ENCODE measurements at regions not wholly inside any gene's neighbourhood (a gene's known extent, or its start where the extent isn't known, plus 50 kb on each side); places are given as distances from the start of the nearest gene placed in this dataset.
"Not testable (repeated sequence)": the region's sequence is repeated elsewhere in the genome, so short reads cannot be mapped to it uniquely, and the experiment has no call there.

DNA sequence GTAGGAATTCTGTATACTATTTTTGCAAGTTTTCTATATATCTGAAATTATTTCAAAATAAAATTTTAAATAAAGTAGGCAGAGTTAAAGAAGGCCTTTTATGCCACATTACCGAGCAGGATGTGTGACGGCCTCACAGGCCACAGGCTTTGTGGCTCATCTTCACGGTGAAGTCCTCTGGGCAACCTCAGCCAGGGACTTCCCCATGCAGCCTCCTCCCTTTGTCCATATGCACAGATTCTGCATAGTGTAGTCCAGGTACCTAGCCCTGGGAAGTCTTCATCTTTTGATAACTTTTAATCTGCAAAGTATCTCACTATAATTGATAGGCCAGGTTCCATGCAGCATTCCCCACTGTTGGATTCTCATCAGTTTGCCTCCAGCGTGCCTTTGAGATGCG lies 62.8 kb downstream of the ARHGAP11B start:
- WGBS, 10 experiments: 20 to 100% (median 83%) methylated on average over 1 to 3 of the region's 5 CpGs; no CpG with 5 or more reads in 5 of the 10 experiments
- H3K4me1 ChIP-seq (replicated peaks in 1 of 2); in situ Hi-C loops (cut with MboI; ENCODE audit: low pct_unique_long_range_greater_than_20kb in 2 of 9, low sequenced_read_pairs in 9 of 9, unreplicated experiment in 9 of 9): not testable (repeated sequence)

DNA sequence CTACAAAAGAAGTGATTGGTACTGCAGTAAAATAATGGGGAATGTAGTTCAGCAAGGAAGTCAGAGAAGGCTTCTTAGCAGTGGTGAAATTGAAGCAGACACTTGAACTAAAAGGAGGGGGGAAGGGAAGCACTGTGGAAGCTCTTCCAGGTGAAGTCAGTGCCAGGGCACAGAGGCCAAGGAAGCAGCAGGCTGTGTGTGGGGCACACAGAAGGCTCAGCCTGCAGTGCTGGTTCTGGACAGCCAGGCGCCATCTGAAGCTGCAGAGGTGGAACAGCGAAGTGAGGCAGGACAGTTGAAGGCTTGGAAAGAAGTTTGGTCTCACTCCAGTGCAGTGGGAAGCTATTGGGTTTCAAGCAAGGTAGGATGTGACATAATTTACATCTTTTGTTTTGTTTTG lies 64.2 kb downstream of the ARHGAP11B start:
- H3K4me1 ChIP-seq (replicated peaks in 1 of 2); H3K4me3 ChIP-seq; H3K27ac ChIP-seq; in situ Hi-C loops (cut with MboI; ENCODE audit: low pct_unique_long_range_greater_than_20kb in 2 of 9, low sequenced_read_pairs in 9 of 9, unreplicated experiment in 9 of 9): not testable (repeated sequence)
- ATAC-seq (replicated peaks in 6 of 8): peak in 1 of 8 experiments; percentile 15
- no CpG with 5 or more reads among the region's 2 CpGs for WGBS, 10 experiments

More for the DNA sequence above, 62.8 kb downstream of the ARHGAP11B start:
- ATAC-seq (replicated peaks in 6 of 8); H3K4me3 ChIP-seq; H3K27ac ChIP-seq: not testable (repeated sequence)

DNA sequence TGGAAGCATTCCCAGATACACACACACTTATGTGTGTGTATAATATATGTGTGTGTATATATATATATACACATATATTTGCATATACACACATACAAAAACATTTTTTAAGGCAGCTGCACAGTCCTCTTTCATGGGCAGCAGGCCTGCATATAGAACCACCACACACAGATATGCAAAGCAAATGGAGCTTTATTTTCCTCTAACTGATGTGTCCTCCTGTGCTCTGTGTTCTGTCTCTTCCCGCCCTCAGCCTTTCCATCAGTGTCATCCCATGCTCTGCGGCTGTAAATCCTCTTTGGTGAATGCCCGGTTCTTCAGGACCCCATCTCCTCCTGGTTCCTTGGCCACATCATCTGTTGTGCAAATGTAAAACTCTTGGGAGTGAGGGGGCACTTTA lies 69.9 kb downstream of the ARHGAP11B start:
- H3K4me1 ChIP-seq (replicated peaks in 1 of 2); H3K27ac ChIP-seq; H3K4me3 ChIP-seq; in situ Hi-C loops (cut with MboI; ENCODE audit: low pct_unique_long_range_greater_than_20kb in 2 of 9, low sequenced_read_pairs in 9 of 9, unreplicated experiment in 9 of 9): not testable (repeated sequence)
- no CpG with 5 or more reads among the region's 3 CpGs for WGBS, 10 experiments
- ATAC-seq (replicated peaks in 6 of 8): peak in 6 of 8 experiments; percentile 15 to 73 (median 50)

DNA sequence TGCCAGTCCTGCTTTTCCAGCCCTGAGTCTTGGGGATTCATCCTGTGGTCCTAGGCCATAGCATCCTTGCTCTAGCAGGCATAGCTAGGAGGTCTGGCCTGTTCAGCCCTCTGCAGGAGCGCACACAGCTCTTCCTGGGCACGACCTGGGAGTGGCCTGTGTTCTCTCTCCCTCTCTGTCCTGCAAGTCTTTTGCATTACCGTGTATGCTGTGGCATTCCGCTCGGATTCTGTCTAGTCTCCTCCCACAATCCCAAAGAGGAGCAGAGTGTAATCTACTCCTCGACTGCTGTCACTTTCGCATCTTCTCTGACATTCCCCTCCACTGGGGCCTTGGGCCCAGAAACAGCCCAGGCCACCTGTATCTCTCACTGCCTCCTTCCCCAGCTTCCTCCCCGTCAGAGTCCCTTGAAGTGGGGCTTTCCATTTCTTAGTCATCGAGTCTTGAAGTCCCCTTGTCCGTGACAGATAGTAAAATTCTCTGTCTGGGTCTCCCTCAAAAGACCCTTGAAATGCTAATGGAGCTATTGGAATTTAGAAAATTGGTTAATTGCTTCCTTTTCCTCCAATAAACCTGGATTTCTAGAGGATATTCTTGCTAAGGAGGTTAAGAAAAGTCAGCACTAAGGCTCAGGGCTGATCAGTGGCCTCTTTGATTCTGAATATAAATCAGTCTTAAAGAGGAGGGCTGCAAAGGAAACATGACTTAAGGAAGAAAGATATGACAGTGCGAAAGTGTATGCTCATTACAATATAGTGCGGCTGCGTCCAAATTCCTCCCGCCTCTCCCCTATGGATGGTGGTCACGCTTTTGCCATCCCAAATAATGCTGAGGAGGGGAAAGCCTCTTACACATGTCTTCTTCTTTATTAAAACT lies 70.7 kb downstream of the ARHGAP11B start:
- in situ Hi-C loops (cut with MboI; ENCODE audit: low pct_unique_long_range_greater_than_20kb in 2 of 9, low sequenced_read_pairs in 9 of 9, unreplicated experiment in 9 of 9); H3K4me1 ChIP-seq (replicated peaks in 1 of 2); H3K27ac ChIP-seq; H3K4me3 ChIP-seq: not testable (repeated sequence)
- WGBS, 10 experiments: no CpG with 5 or more reads among the region's 15 CpGs
- ATAC-seq (replicated peaks in 6 of 8): peak in 6 of 8 experiments; percentile 27 to 89 (median 83)

DNA sequence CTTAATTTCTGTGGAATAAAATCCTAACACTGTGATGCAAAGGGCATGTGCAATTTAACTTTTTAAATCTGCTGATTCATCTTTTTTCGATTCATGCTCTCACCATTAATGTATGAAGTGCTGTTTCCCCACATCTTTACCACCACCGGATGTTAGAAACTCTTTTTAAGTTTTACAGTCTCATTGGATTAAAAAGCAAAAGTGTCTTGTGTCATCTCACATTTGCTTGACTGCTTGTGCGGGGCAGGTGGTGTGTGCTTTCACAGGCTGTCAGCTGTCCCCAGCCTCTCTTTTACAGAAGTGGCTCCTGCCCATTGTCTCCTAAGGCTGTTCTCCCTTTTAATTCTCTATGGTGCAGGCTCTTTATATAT lies 71.4 kb downstream of the ARHGAP11B start:
- H3K4me3 ChIP-seq; ATAC-seq (replicated peaks in 6 of 8); H3K27ac ChIP-seq; H3K4me1 ChIP-seq (replicated peaks in 1 of 2); in situ Hi-C loops (cut with MboI; ENCODE audit: low pct_unique_long_range_greater_than_20kb in 2 of 9, low sequenced_read_pairs in 9 of 9, unreplicated experiment in 9 of 9): not testable (repeated sequence)
- WGBS, 10 experiments: no CpG with 5 or more reads among the region's 3 CpGs

DNA sequence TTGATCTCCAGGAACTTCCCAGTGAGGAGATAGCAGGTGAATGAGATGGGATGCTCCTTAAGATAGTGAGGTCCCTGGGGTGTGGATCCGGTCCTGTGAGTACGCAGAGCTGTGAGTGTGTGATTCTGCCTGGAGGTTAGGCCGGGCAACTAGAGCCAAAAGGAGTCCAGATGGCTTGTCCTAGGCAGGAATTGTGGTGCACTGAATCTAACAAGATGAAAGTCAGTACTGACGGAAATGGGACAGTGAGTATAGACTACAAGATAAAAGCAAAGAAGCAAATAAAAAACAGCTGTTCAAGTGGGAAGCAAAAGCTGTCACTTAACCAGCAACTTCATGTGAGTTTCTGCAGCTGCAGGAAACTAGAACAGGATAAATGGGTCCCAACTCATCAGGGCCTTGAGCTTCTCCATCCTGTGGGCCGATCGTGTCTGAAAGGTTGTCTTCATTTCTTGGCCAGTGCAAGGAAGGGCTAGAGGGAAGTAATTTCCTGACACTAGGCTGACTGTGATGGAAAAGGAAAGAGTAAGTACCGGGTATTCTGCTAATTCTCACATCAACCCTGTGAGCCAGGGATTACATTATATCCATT lies 74.2 kb downstream of the ARHGAP11B start:
- H3K27ac ChIP-seq; ATAC-seq (replicated peaks in 6 of 8); in situ Hi-C loops (cut with MboI; ENCODE audit: low pct_unique_long_range_greater_than_20kb in 2 of 9, low sequenced_read_pairs in 9 of 9, unreplicated experiment in 9 of 9); H3K4me1 ChIP-seq (replicated peaks in 1 of 2); H3K4me3 ChIP-seq: not testable (repeated sequence)
- no CpG with 5 or more reads among the region's 7 CpGs for WGBS, 10 experiments

DNA sequence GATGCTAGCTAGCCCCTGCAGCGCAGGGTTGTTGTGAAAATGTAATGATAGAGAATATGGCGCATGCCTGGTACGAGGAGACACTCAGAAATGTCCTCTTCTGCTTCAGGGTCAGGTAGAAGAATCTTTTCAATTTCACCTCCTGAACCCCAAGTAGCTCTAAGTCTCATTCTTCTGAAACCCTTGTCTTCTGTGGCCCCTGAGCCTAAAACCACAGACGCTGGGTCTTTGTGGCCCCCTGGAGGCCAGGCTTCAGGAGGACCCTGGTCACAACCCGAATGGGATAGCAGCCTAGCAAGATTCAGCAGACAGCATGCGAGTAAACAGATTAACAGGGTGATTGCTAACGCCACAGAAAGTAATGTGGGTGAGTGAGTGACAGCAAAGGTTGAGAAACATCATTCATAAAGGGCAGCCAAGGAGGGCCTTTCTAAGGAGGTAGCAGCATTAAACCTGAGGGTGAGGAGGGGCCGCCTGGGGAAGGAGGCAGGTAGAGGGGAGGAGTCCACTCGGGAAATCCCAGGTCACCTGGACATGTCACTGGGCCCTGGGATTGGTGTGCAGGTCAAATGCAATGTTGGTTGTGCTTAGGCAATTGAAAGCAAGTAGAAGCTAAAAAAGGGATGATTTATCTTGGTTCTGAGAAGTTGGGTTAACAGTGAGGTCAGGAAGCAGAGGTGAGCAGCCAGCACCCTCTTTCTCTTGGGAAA lies 82.2 kb downstream of the ARHGAP11B start:
- ATAC-seq (replicated peaks in 6 of 8); in situ Hi-C loops (cut with MboI; ENCODE audit: low pct_unique_long_range_greater_than_20kb in 2 of 9, low sequenced_read_pairs in 9 of 9, unreplicated experiment in 9 of 9); H3K4me1 ChIP-seq (replicated peaks in 1 of 2); H3K4me3 ChIP-seq; H3K27ac ChIP-seq: not testable (repeated sequence)
- 100% methylated on average over 1 of the region's 9 CpGs; no CpG with 5 or more reads in 9 of the 10 experiments for WGBS, 10 experiments

DNA sequence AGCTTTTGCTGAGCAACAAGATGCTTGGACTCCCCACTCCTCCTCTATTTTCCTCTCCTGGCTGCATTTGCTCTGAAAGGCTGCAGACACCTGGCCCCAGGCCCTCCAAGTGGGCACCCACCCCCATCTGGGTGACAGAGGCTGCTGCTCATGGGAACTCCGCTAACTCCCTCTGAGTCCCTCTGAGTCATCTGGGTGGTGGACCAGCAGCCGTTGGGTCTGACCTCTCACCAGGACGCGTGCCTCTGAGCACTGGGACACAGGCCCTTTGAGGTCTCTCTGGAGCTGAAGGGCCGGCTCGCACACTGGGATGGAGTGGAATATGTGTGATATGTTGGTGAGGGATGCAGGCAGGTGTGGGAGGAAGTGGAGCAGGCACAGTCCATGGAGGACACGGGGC lies 82.9 kb downstream of the ARHGAP11B start:
- ATAC-seq (replicated peaks in 6 of 8): peak in 2 of 8 experiments; percentile 36 to 80
- H3K4me1 ChIP-seq (replicated peaks in 1 of 2); in situ Hi-C loops (cut with MboI; ENCODE audit: low pct_unique_long_range_greater_than_20kb in 2 of 9, low sequenced_read_pairs in 9 of 9, unreplicated experiment in 9 of 9); H3K27ac ChIP-seq; H3K4me3 ChIP-seq: not testable (repeated sequence)
- WGBS, 10 experiments: no CpG with 5 or more reads among the region's 7 CpGs

DNA sequence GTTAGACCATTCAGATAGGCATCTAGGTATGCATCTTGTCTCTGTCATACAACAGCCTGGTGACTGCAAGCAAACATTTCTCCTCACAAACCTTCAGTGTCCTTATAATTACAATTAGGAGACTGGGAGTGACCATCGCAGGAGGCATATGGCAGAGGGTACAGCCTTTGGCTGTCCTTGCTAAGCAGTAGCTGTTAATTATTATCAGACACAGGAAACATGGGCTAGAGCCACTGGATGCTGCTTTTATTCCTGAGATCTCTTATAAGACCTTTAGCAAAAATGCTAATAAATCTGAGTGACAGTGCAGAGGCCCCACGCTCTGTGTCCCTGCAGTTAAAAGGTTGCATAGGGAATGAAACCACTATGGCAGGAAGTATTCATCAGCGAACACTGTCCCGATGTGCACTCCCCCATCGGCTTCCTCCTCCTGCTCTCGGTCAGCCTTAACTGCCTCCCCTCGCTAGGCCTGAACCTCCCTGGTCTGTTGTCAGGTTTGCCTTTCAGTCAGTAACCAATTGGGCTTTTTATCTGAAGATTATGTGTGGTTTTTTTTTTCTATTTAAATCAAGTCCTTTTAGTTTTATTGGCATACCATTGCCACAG lies 92.2 kb downstream of the ARHGAP11B start:
- H3K4me3 ChIP-seq; in situ Hi-C loops (cut with MboI; ENCODE audit: low pct_unique_long_range_greater_than_20kb in 2 of 9, low sequenced_read_pairs in 9 of 9, unreplicated experiment in 9 of 9); H3K4me1 ChIP-seq (replicated peaks in 1 of 2); H3K27ac ChIP-seq: not testable (repeated sequence)
- WGBS, 10 experiments: 40 to 100% (median 86%) methylated on average over 1 to 2 of the region's 7 CpGs; no CpG with 5 or more reads in 4 of the 10 experiments
- peak in 5 of 8 experiments; percentile 72 to 90 (median 86) for ATAC-seq (replicated peaks in 6 of 8)

DNA sequence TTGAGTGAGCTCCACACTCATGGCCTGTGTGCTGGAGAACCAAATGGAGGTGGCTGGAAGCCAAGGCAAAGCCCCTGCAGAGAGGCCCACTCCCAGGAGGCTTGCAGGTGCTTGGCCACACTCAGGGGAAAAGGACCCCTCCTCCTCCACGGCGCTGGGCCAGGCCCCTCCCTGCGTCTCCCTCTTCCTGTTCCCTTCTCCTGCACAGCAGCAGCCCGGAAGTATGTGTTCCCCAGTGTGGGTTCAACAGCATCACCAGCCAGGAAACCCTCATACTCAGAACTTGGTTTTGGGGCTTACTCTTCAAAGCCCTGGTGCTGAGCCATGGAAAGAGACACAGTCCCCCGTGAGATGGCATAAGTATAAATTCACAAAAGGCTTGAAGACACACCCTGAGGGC lies 93.4 kb downstream of the ARHGAP11B start:
- in situ Hi-C loops (cut with MboI; ENCODE audit: low pct_unique_long_range_greater_than_20kb in 2 of 9, low sequenced_read_pairs in 9 of 9, unreplicated experiment in 9 of 9); ATAC-seq (replicated peaks in 6 of 8); H3K4me3 ChIP-seq; H3K4me1 ChIP-seq (replicated peaks in 1 of 2); H3K27ac ChIP-seq: not testable (repeated sequence)
- 91 to 100% (median 100%) methylated on average over 1 to 5 of the region's 5 CpGs; no CpG with 5 or more reads in 6 of the 10 experiments for WGBS, 10 experiments

DNA sequence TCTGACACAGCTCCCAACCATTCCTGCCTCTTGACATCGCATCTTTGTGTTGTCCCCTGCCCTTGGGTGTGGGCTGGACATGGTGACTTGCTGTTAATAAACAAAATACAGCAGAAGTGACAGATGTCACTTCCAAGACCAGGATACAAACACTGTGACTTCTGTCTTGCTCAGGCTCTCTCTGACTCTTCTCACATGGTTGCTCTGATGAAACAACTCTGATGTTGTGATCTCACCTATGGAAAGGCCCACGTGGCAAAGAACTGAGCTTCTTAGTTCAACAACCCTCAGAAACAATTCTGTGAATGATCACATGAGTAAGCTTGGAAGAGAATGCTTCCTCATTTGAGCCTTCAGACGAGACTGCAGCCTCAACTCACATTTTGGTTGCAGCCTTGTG lies 94.9 kb downstream of the ARHGAP11B start:
- ATAC-seq (replicated peaks in 6 of 8); H3K4me1 ChIP-seq (replicated peaks in 1 of 2); H3K27ac ChIP-seq; in situ Hi-C loops (cut with MboI; ENCODE audit: low pct_unique_long_range_greater_than_20kb in 2 of 9, low sequenced_read_pairs in 9 of 9, unreplicated experiment in 9 of 9); H3K4me3 ChIP-seq: not testable (repeated sequence)
- WGBS, 10 experiments: no CpG with 5 or more reads among the region's 3 CpGs

DNA sequence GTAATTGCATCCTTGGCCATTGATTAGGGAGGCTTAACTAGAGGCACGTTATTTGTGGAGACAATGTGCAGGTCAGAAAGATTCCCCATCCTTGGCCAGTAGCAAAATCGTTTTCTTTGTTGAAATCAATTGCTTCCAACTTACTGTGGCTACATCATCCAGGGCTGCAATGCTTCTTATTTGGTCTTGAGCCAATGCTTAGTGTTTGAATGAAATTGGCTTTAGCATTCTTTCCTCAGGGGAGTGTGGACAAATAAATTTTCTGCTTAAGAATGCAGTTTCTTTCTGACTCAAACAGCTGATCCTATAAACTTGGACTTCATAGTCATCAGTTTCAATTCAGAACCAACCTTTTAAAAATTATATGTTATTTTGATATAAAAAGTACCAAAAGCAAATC lies 95.6 kb downstream of the ARHGAP11B start:
- in situ Hi-C loops (cut with MboI; ENCODE audit: low pct_unique_long_range_greater_than_20kb in 2 of 9, low sequenced_read_pairs in 9 of 9, unreplicated experiment in 9 of 9); H3K4me1 ChIP-seq (replicated peaks in 1 of 2): not testable (repeated sequence)
- ATAC-seq (replicated peaks in 6 of 8): peak in 4 of 8 experiments; percentile 36 to 67 (median 55)

More for the DNA sequence above, 95.6 kb downstream of the ARHGAP11B start:
- not testable (repeated sequence) for H3K27ac ChIP-seq, H3K4me3 ChIP-seq
- 100% methylated on average over 1 of the region's 2 CpGs; no CpG with 5 or more reads in 9 of the 10 experiments for WGBS, 10 experiments
